Activated CD4-positive, alpha-beta T cell treated with anti-CD3 and anti-CD28 coated beads, Interleukin-2, amount 10 ng/mL, durations not matched to agents 24 days and 14 days (primary cell): ENCODE measurements at regions not wholly inside any gene's neighbourhood (a gene's known extent, or its start where the extent isn't known, plus 50 kb on each side); places are given as distances from the start of the nearest gene placed in this dataset.

Experiments
- DNase-seq: peaks from one replicate; pipeline ENCODE4 v3.0.0; 2022
- H3K27ac Mint-ChIP-seq: one replicate; pipeline ENCODE4 v1.8.0; 2022; ENCODE audit warnings: mild to moderate bottlenecking, mixed read lengths
- H3K27me3 Mint-ChIP-seq: one replicate; pipeline ENCODE4 v1.8.0; 2022; ENCODE audit warnings: mixed read lengths
- H3K36me3 Mint-ChIP-seq: one replicate; pipeline ENCODE4 v1.8.0; 2022; ENCODE audit warnings: low read depth, mild to moderate bottlenecking, mixed read lengths
- H3K4me1 Mint-ChIP-seq: one replicate; pipeline ENCODE4 v1.8.0; 2021; ENCODE audit warnings: mixed read lengths
- H3K4me3 Mint-ChIP-seq: one replicate; pipeline ENCODE4 v1.8.0; 2022; ENCODE audit warnings: mild to moderate bottlenecking, moderate library complexity, mixed read lengths
- H3K9me3 Mint-ChIP-seq: one replicate; pipeline ENCODE4 v1.8.0; 2021; ENCODE audit warnings: mixed read lengths
- intact Hi-C: fragments of 100-400 bp; cut with micrococcal nuclease; formaldehyde crosslinking; loops from one replicate; pipeline ENCODE4 v1.15.1; 2023

GRCh38 chr2:76274676-76275075, 564.0 kb upstream of the GCFC2 start:
- Mint-ChIP-seq H3K27me3 (no peaks in the 10 kb centered on the region), H3K36me3 (no peaks in the 10 kb centered on the region), H3K4me3 (no peak overlapping the region), H3K9me3 (peaks cover 4% of the 10 kb centered on the region), H3K4me1 (no peaks in the 10 kb centered on the region), H3K27ac (no peak overlapping the region)
- intact Hi-C loops = no loop called here
- DNase-seq = no peak

GRCh38 chr2:76274160-76274559, 563.4 kb upstream of the GCFC2 start:
- Mint-ChIP-seq H3K4me3 (no peak overlapping the region), H3K27me3 (no peaks in the 10 kb centered on the region), H3K27ac (no peak overlapping the region), H3K9me3 (peaks cover 4% of the 10 kb centered on the region), H3K4me1 (no peaks in the 10 kb centered on the region), H3K36me3 (no peaks in the 10 kb centered on the region)
- intact Hi-C loops = no loop called here
- DNase-seq = no peak

GRCh38 chr2:76270096-76270710, 559.5 kb upstream of the GCFC2 start:
- Mint-ChIP-seq H3K9me3 (peaks cover 4% of the 10 kb centered on the region), H3K27me3 (no peaks in the 10 kb centered on the region), H3K4me1 (no peaks in the 10 kb centered on the region), H3K27ac (no peak overlapping the region), H3K36me3 (no peaks in the 10 kb centered on the region), H3K4me3 (no peak overlapping the region)
- no peak for DNase-seq
- intact Hi-C loops = no loop called here

GRCh38 chr2:76268902-76269620, 558.3 kb upstream of the GCFC2 start:
- Mint-ChIP-seq H3K4me1 (no peaks in the 10 kb centered on the region), H3K4me3 (no peak overlapping the region), H3K36me3 (no peaks in the 10 kb centered on the region), H3K9me3 (peaks cover 4% of the 10 kb centered on the region), H3K27ac (no peak overlapping the region), H3K27me3 (no peaks in the 10 kb centered on the region)
- DNase-seq = no peak
- intact Hi-C loops = no loop called here

DNA sequence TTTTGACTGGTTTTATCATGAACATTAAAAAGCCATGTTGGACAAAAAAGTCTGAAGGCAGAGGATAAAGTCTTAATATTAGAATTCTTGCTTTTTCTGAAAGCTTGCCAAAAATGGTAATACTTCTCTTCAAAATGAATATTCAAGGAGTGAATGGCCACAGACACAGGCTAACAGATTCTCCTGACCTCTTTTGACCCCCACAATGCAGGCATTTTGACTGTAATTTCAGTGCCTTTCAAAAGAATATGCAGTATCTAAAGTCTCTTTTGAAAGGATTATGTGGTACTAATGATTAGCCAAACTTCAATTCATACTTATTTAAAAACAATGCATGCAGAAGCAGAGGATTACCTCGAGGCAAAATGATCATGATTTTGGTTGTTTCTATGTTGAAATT, 557.8 kb upstream of the GCFC2 start:
- no peak for DNase-seq
- intact Hi-C loops = no loop called here
- Mint-ChIP-seq H3K4me1 (no peaks in the 10 kb centered on the region), H3K4me3 (no peak overlapping the region), H3K9me3 (peaks cover 4% of the 10 kb centered on the region), H3K36me3 (no peaks in the 10 kb centered on the region), H3K27me3 (no peaks in the 10 kb centered on the region), H3K27ac (no peak overlapping the region)

GRCh38 chr2:76257802-76258201, 547.1 kb upstream of the GCFC2 start:
- Mint-ChIP-seq H3K27ac (no peak overlapping the region), H3K4me1 (no peaks in the 10 kb centered on the region), H3K27me3 (no peaks in the 10 kb centered on the region), H3K4me3 (no peak overlapping the region), H3K9me3 (no peaks in the 10 kb centered on the region), H3K36me3 (no peaks in the 10 kb centered on the region)
- no peak for DNase-seq
- intact Hi-C loops = no loop called here

- Mint-ChIP-seq H3K27me3 (no peaks in the 10 kb centered on the region), H3K4me1 (no peaks in the 10 kb centered on the region), H3K9me3 (no peaks in the 10 kb centered on the region), H3K27ac (no peak overlapping the region), H3K4me3 (no peak overlapping the region), H3K36me3 (no peaks in the 10 kb centered on the region)
- DNase-seq = no peak
- intact Hi-C loops = no loop called here
Observed at GRCh38 chr2:76256458-76257088, 545.9 kb upstream of the GCFC2 start.

- no peaks in the 10 kb centered on the region for H3K9me3 Mint-ChIP-seq
- no peaks in the 10 kb centered on the region for H3K4me1 Mint-ChIP-seq
- no peak overlapping the region for H3K27ac Mint-ChIP-seq
- no peak overlapping the region for H3K4me3 Mint-ChIP-seq
- H3K27me3 Mint-ChIP-seq = no peaks in the 10 kb centered on the region
- H3K36me3 Mint-ChIP-seq = no peaks in the 10 kb centered on the region
- no peak for DNase-seq
- intact Hi-C loops = no loop called here
Observed at GRCh38 chr2:76252704-76253103, 542.0 kb upstream of the GCFC2 start.

- Mint-ChIP-seq H3K9me3 (no peaks in the 10 kb centered on the region), H3K4me1 (no peaks in the 10 kb centered on the region), H3K27me3 (no peaks in the 10 kb centered on the region), H3K36me3 (no peaks in the 10 kb centered on the region), H3K4me3 (no peak overlapping the region), H3K27ac (no peak overlapping the region)
- DNase-seq = no peak
- intact Hi-C loops = no loop called here
Observed at GRCh38 chr2:76251342-76251741, 540.6 kb upstream of the GCFC2 start.

DNA sequence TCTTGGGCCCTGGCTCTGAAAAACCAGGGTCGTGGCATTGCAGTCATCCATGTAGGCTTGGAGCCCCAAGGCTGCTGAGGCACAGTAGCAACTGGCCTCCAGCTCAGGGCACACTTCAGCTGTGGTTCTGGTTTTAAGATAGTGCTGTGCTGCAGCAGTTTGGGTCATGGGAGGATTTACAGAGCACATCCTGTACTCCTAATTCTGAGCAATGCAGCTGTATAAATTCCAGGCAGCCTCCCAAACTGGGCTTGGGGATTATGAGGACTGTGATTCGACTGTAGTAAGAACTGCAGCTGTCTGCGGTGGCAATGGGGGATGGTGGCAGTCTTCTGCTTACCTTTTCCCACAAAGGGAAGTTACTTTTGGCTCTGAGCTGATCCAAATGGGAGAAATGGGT, 536.3 kb upstream of the GCFC2 start:
- H3K9me3 Mint-ChIP-seq = no peaks in the 10 kb centered on the region
- H3K27ac Mint-ChIP-seq = no peak overlapping the region
- intact Hi-C loops = no loop called here
- H3K27me3 Mint-ChIP-seq = no peaks in the 10 kb centered on the region
- H3K4me3 Mint-ChIP-seq = no peak overlapping the region
- H3K36me3 Mint-ChIP-seq = no peaks in the 10 kb centered on the region
- H3K4me1 Mint-ChIP-seq = no peaks in the 10 kb centered on the region
- no peak for DNase-seq

DNA sequence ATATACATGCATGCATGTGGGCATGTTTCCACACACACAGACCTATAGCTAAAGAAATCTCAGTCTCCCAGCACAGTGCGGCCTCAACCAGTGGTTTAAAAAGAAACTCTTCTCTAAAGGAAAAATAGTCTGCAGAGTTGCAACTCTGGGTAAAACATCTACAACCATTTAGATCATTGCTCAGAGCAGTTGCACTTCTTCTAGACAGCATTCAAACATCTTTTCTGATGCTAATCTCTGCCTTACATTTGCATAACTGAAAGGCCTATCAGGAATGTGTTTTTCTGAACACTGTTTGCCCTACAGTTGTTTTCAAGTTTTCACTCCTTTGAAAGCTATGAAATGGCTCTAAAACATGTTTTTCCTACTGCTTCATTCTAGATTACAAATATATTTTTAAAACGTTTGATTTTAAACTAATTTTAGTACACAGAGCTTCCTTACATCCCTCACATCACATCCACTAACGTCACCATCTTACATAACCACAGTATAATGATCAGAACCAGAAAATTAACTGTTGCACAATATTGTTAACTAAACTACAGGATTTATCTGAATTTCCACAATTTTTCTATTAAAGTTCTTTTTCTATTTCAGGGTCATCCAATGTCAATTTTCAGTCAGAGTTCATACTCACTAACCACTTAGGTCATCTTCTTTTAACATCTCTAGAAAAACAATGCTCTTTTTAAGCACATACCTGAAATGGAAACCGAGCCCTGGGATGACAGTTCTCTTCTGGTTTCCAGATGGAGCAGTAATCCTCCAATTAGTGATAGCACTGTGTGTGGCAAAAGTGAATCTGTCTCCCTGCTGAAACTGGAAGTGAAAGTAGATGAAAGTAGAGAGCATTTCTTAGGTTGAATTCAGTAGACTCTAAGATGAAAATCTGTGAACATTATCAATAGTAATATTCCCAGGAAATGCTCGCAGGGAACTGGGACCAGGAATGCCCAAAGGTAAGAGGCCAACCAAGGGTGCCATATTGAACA, 501.6 kb upstream of the GCFC2 start:
- no peak for DNase-seq
- H3K27me3 Mint-ChIP-seq = no peaks in the 10 kb centered on the region
- H3K9me3 Mint-ChIP-seq = no peaks in the 10 kb centered on the region
- no peak overlapping the region for H3K4me3 Mint-ChIP-seq
- H3K27ac Mint-ChIP-seq = no peak overlapping the region
- no peaks in the 10 kb centered on the region for H3K36me3 Mint-ChIP-seq
- intact Hi-C loops = no loop called here
- H3K4me1 Mint-ChIP-seq = no peaks in the 10 kb centered on the region

- no peak overlapping the region for H3K4me3 Mint-ChIP-seq
- DNase-seq = no peak
- H3K27me3 Mint-ChIP-seq = no peaks in the 10 kb centered on the region
- H3K27ac Mint-ChIP-seq = no peak overlapping the region
- intact Hi-C loops = no loop called here
- H3K9me3 Mint-ChIP-seq = no peaks in the 10 kb centered on the region
- H3K36me3 Mint-ChIP-seq = no peaks in the 10 kb centered on the region
- H3K4me1 Mint-ChIP-seq = no peaks in the 10 kb centered on the region
Observed at GRCh38 chr2:76210551-76210950, 499.8 kb upstream of the GCFC2 start.

- Mint-ChIP-seq H3K9me3 (no peaks in the 10 kb centered on the region), H3K27ac (no peak overlapping the region), H3K4me3 (no peak overlapping the region), H3K36me3 (no peaks in the 10 kb centered on the region), H3K4me1 (no peaks in the 10 kb centered on the region), H3K27me3 (no peaks in the 10 kb centered on the region)
- intact Hi-C loops = no loop called here
- DNase-seq = no peak
Observed at GRCh38 chr2:76204048-76204447, 493.3 kb upstream of the GCFC2 start.

DNA sequence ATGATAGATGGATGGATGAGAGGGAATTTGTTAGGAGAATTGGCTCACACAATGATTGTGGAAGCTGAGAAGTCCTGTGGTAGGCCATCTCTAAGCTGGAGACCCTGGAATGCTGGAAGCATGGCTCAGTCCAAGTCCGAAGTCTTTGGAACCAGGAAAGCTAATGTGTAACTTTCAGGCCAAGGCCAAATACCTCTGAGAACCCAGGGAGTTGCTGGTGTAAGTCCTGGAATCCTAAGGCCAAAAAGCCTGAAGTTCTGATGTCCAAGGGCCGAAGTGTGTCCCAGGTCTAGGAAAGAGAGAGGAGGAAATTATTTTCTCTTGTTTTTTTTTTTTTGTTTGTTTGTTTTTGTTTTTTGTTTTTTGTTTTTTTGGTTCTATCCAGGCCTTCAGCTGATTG, 492.2 kb upstream of the GCFC2 start:
- no peaks in the 10 kb centered on the region for H3K36me3 Mint-ChIP-seq
- no peak overlapping the region for H3K4me3 Mint-ChIP-seq
- no peak for DNase-seq
- no peaks in the 10 kb centered on the region for H3K27me3 Mint-ChIP-seq
- H3K27ac Mint-ChIP-seq = no peak overlapping the region
- H3K4me1 Mint-ChIP-seq = no peaks in the 10 kb centered on the region
- intact Hi-C loops = no loop called here
- H3K9me3 Mint-ChIP-seq = no peaks in the 10 kb centered on the region
